Gastrocnemius medialis (tissue), 4 donors: ENCODE measurements at regions not wholly inside any gene's neighbourhood (a gene's known extent, or its start where the extent isn't known, plus 50 kb on each side); places are given as distances from the start of the nearest gene placed in this dataset.

Experiments used
- POLR2A ChIP-seq, 2 donors: fragments of 450-650 bp; IDR thresholded peaks; one replicate each; pipeline ENCODE4 v1.6.1; 2017; ENCODE audit warnings: antibody characterized with exemption in 2 of 2, mild to moderate bottlenecking in 2 of 2, moderate library complexity in 2 of 2
- TF ChIP-seq, protein P1 (sequence below), 5 experiments: fragments of 450-650 bp in 3 of 5; fragments of 200-600 bp in 2 of 5; sonication (generic) in 2 of 5; IDR thresholded peaks in 4 of 5; conservative IDR thresholded peaks in 1 of 5; 1 replicate in 4 of 5; 2 replicates in 1 of 5; pipeline ENCODE4 v1.5.1; 2016 to 2019; ENCODE audit warnings: antibody characterized with exemption in 5 of 5, mild to moderate bottlenecking in 3 of 5, moderate library complexity in 3 of 5

- TF ChIP-seq, protein P1, sequence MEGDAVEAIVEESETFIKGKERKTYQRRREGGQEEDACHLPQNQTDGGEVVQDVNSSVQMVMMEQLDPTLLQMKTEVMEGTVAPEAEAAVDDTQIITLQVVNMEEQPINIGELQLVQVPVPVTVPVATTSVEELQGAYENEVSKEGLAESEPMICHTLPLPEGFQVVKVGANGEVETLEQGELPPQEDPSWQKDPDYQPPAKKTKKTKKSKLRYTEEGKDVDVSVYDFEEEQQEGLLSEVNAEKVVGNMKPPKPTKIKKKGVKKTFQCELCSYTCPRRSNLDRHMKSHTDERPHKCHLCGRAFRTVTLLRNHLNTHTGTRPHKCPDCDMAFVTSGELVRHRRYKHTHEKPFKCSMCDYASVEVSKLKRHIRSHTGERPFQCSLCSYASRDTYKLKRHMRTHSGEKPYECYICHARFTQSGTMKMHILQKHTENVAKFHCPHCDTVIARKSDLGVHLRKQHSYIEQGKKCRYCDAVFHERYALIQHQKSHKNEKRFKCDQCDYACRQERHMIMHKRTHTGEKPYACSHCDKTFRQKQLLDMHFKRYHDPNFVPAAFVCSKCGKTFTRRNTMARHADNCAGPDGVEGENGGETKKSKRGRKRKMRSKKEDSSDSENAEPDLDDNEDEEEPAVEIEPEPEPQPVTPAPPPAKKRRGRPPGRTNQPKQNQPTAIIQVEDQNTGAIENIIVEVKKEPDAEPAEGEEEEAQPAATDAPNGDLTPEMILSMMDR (IDR thresholded peaks at IDR 0.05 in 4 of 5, conservative IDR thresholded peaks at IDR 0.05 in 1 of 5) = no peak
- no peak for TF ChIP-seq POLR2A (IDR thresholded peaks at IDR 0.05)
These were observed 1630.4 kb upstream of the ACVR2A start for GRCh38 chr2:146214394-146214929.
